ENCODE measurements at regions not wholly inside any gene's neighbourhood (a gene's known extent, or its start where the extent isn't known, plus 50 kb on each side); places are given as distances from the start of the nearest gene placed in this dataset.

- in situ Hi-C loops (cut with MboI; ENCODE audit: low sequenced_read_pairs): loop anchor here (25.0 kb wide), 1 partner anchor 830 kb away; the partner anchor contains the start of gene OAT
Observed at GRCh38 chr10:123582084-123582989, 83.8 kb upstream of the GPR26 start.

- in situ Hi-C loops (cut with MboI; ENCODE audit: low sequenced_read_pairs): loop anchor here (25.0 kb wide), 1 partner anchor 828 kb away; the partner anchor contains the start of gene OAT
Observed at GRCh38 chr10:123583639-123584418, 82.3 kb upstream of the GPR26 start.

GRCh38 chr10:123584419-123584775 lies 81.8 kb upstream of the GPR26 start:
- in situ Hi-C loops (cut with MboI; ENCODE audit: low sequenced_read_pairs): loop anchor here (25.0 kb wide), 1 partner anchor 828 kb away; the partner anchor contains the start of gene OAT

GRCh38 chr10:123585477-123586445 lies 80.4 kb upstream of the GPR26 start:
- in situ Hi-C loops (cut with MboI; ENCODE audit: low sequenced_read_pairs): loop anchor here (25.0 kb wide), 1 partner anchor 827 kb away; the partner anchor contains the start of gene OAT

- in situ Hi-C loops (cut with MboI; ENCODE audit: low sequenced_read_pairs): loop anchor here (25.0 kb wide), 1 partner anchor 825 kb away; the partner anchor contains the start of gene OAT
Observed at GRCh38 chr10:123587110-123587509, 79.0 kb upstream of the GPR26 start.

- in situ Hi-C loops (cut with MboI; ENCODE audit: low sequenced_read_pairs): loop anchor here (25.0 kb wide), 1 partner anchor 824 kb away; the partner anchor contains the start of gene OAT
Observed at GRCh38 chr10:123588386-123588914, 77.7 kb upstream of the GPR26 start.

- in situ Hi-C loops (cut with MboI; ENCODE audit: low sequenced_read_pairs): loop anchor here (25.0 kb wide), 1 partner anchor 817 kb away; the partner anchor contains the start of gene OAT
Observed at GRCh38 chr10:123595661-123596060, 70.5 kb upstream of the GPR26 start.

GRCh38 chr10:123597676-123598075 lies 68.5 kb upstream of the GPR26 start:
- in situ Hi-C loops (cut with MboI; ENCODE audit: low sequenced_read_pairs): loop anchor here (25.0 kb wide), 1 partner anchor 815 kb away; the partner anchor contains the start of gene OAT

GRCh38 chr10:123599366-123599849 lies 66.7 kb upstream of the GPR26 start:
- in situ Hi-C loops (cut with MboI; ENCODE audit: low sequenced_read_pairs): loop anchor here (25.0 kb wide), 1 partner anchor 813 kb away; the partner anchor contains the start of gene OAT

GRCh38 chr10:123600177-123600576 lies 66.0 kb upstream of the GPR26 start:
- in situ Hi-C loops (cut with MboI; ENCODE audit: low sequenced_read_pairs): no loop called here

GRCh38 chr10:123603130-123603529 lies 63.0 kb upstream of the GPR26 start:
- in situ Hi-C loops (cut with MboI; ENCODE audit: low sequenced_read_pairs): no loop called here

GRCh38 chr10:123604506-123604905 lies 61.6 kb upstream of the GPR26 start:
- in situ Hi-C loops (cut with MboI; ENCODE audit: low sequenced_read_pairs): no loop called here

GRCh38 chr10:123606006-123606405 lies 60.1 kb upstream of the GPR26 start:
- in situ Hi-C loops (cut with MboI; ENCODE audit: low sequenced_read_pairs): no loop called here

- in situ Hi-C loops (cut with MboI; ENCODE audit: low sequenced_read_pairs): no loop called here
Observed at GRCh38 chr10:123606955-123607354, 59.2 kb upstream of the GPR26 start.

GRCh38 chr10:123607386-123607785 lies 58.8 kb upstream of the GPR26 start:
- in situ Hi-C loops (cut with MboI; ENCODE audit: low sequenced_read_pairs): no loop called here

GRCh38 chr10:123608047-123608446 lies 58.1 kb upstream of the GPR26 start:
- in situ Hi-C loops (cut with MboI; ENCODE audit: low sequenced_read_pairs): no loop called here

GRCh38 chr10:123611243-123611642 lies 54.9 kb upstream of the GPR26 start:
- in situ Hi-C loops (cut with MboI; ENCODE audit: low sequenced_read_pairs): no loop called here

GRCh38 chr10:123611876-123612275 lies 54.3 kb upstream of the GPR26 start:
- in situ Hi-C loops (cut with MboI; ENCODE audit: low sequenced_read_pairs): no loop called here

- in situ Hi-C loops (cut with MboI; ENCODE audit: low sequenced_read_pairs): no loop called here
Observed at GRCh38 chr10:123613346-123613850, 52.8 kb upstream of the GPR26 start.
